AG04450 (cell line): ENCODE measurements at regions not wholly inside any gene's neighbourhood (a gene's known extent, or its start where the extent isn't known, plus 50 kb on each side); places are given as distances from the start of the nearest gene placed in this dataset.

ENCODE experiments used
- CTCF ChIA-PET: fragments of 300-600, 350-600 bp; formaldehyde crosslinking; extraction: SDS; loops from one replicate; lab custom pipeline; 2022; ENCODE audit warnings: antibody characterized with exemption, inconsistent platforms; lab: Charles Lee
- POLR2A ChIA-PET: fragments of 350-600 bp; formaldehyde crosslinking; extraction: SDS; loops from one replicate; lab custom pipeline; 2021; ENCODE audit warnings: antibody characterized with exemption, inconsistent platforms; lab: Yijun Ruan, JAX
- DNase-seq: peaks from one replicate; pipeline ENCODE4 v3.0.0-alpha.2; 2011; ENCODE audit warnings: low read depth, low spot score
- H3K27ac ChIP-seq: one replicate; pipeline ENCODE4 v1.5.1; 2012; ENCODE audit warnings: low read depth, low read length, control low read depth
- H3K27me3 ChIP-seq: one replicate; pipeline ENCODE4 v1.6.0; 2012; ENCODE audit warnings: low read length; ENCODE audit not compliant: control insufficient read depth, insufficient read depth
- H3K4me3 ChIP-seq: 2 replicates; pipeline ENCODE4 v1.5.1; 2011; ENCODE audit warnings: mild to moderate bottlenecking, low read depth, low read length, control low read depth
- H3K9me3 ChIP-seq: 2 replicates; pipeline ENCODE4 v1.5.1; 2012; ENCODE audit warnings: low read length; ENCODE audit not compliant: control insufficient read depth, insufficient read depth
- CTCF ChIP-seq: IDR thresholded peaks from 2 replicates; pipeline ENCODE4 v1.5.1; 2011; ENCODE audit warnings: low read depth, low read length, control low read depth, inconsistent platforms

- no peak for TF ChIP-seq CTCF
- H3K4me3 ChIP-seq = no peak overlapping the region
- no peaks in the 10 kb centered on the region for H3K27me3 ChIP-seq
- ChIA-PET POLR2A (no interaction called here), CTCF (no interaction called here)
- no peak for DNase-seq
- no peaks in the 10 kb centered on the region for H3K9me3 ChIP-seq
- H3K27ac ChIP-seq = no peak overlapping the region
Observed at GRCh38 chr16:63983401-63983800, 1138.5 kb downstream of the CDH11 start.

GRCh38 chr16:63982741-63983140, 1139.1 kb downstream of the CDH11 start:
- CTCF ChIA-PET = no interaction called here
- TF ChIP-seq CTCF = no peak
- DNase-seq = no peak
- POLR2A ChIA-PET = no interaction called here
- no peaks in the 10 kb centered on the region for H3K9me3 ChIP-seq
- H3K4me3 ChIP-seq = no peak overlapping the region
- no peak overlapping the region for H3K27ac ChIP-seq
- H3K27me3 ChIP-seq = no peaks in the 10 kb centered on the region

- ChIA-PET POLR2A (no interaction called here), CTCF (no interaction called here)
- no peak for TF ChIP-seq CTCF
- DNase-seq = no peak
- no peaks in the 10 kb centered on the region for H3K27me3 ChIP-seq
- no peak overlapping the region for H3K27ac ChIP-seq
- no peak overlapping the region for H3K4me3 ChIP-seq
- no peaks in the 10 kb centered on the region for H3K9me3 ChIP-seq
Observed at GRCh38 chr16:63982110-63982509, 1139.8 kb downstream of the CDH11 start.

- Histone ChIP-seq H3K9me3 (no peaks in the 10 kb centered on the region), H3K27me3 (no peaks in the 10 kb centered on the region), H3K4me3 (no peak overlapping the region), H3K27ac (no peak overlapping the region)
- ChIA-PET CTCF (no interaction called here), POLR2A (no interaction called here)
- DNase-seq = no peak
- TF ChIP-seq CTCF = no peak
Observed at GRCh38 chr16:63981639-63982038, 1140.2 kb downstream of the CDH11 start.

GRCh38 chr16:63980763-63981162, 1141.1 kb downstream of the CDH11 start:
- ChIA-PET CTCF (no interaction called here), POLR2A (no interaction called here)
- no peak overlapping the region for H3K4me3 ChIP-seq
- DNase-seq = no peak
- no peak overlapping the region for H3K27ac ChIP-seq
- no peak for TF ChIP-seq CTCF
- H3K9me3 ChIP-seq = no peaks in the 10 kb centered on the region
- no peaks in the 10 kb centered on the region for H3K27me3 ChIP-seq
